H7 (cell line): ENCODE measurements at regions not wholly inside any gene's neighbourhood (a gene's known extent, or its start where the extent isn't known, plus 50 kb on each side); places are given as distances from the start of the nearest gene placed in this dataset.

Experiments
- DNase-seq: peaks from one replicate; pipeline ENCODE4 v3.0.0; 2012
- H3K27me3 ChIP-seq: 2 replicates; pipeline ENCODE4 v1.6.0; 2011; ENCODE audit warnings: mild to moderate bottlenecking, low read length; ENCODE audit not compliant: control insufficient read depth, insufficient read depth
- H3K36me3 ChIP-seq: replicated peaks from 2 replicates; pipeline ENCODE4 v1.5.1; 2011; ENCODE audit warnings: low read length; ENCODE audit not compliant: control insufficient read depth, insufficient read depth
- H3K4me3 ChIP-seq: 2 replicates; pipeline ENCODE4 v1.5.1; 2011; ENCODE audit warnings: low read depth, mild to moderate bottlenecking, control low read depth, low read length, moderate library complexity; ENCODE audit not compliant: insufficient read depth

DNA sequence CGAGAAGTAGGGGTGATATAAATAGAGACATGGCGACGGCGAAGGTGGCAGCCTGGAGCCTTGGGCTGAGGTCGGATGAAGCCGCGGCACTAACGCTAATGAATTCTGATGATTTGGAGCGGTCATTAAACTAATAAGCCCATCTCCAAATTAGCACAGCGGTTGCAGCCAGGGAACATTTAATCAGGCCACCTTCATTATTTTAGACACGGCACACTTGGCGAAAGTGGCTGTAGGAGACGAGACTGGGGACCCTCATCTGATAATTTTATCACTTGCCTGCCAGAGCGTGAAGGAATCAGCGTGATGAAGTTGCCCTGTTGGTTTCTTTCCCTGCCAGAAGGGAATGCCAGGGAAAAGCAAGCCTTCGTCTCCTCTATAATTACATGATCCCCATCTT lies 664.3 kb upstream of the TBX3 start:
- Histone ChIP-seq H3K4me3 (no peak overlapping the region), H3K36me3 (no peaks in the 10 kb centered on the region), H3K27me3 (no peaks in the 10 kb centered on the region)
- DNase-seq = no peak

DNA sequence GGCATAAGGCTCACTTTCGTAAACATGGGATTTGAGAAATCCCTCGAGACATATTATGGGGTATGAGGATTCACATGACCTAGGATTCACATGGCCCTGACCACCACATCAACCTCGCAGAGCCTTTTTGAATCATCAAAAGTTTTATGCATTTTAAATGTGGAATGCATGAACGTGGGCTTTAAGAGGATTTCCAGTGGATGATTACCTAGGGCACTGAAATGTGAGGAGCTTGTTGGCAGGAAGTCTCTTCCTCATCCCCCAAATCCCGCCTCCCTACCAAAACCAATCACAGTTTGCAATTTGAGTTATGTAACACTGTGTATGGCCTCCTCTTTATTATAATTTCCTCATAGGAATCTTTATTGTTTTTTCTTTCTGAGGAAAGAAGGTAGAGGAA lies 659.6 kb upstream of the TBX3 start:
- Histone ChIP-seq H3K36me3 (no peaks in the 10 kb centered on the region), H3K4me3 (no peak overlapping the region), H3K27me3 (no peaks in the 10 kb centered on the region)
- DNase-seq = no peak

DNA sequence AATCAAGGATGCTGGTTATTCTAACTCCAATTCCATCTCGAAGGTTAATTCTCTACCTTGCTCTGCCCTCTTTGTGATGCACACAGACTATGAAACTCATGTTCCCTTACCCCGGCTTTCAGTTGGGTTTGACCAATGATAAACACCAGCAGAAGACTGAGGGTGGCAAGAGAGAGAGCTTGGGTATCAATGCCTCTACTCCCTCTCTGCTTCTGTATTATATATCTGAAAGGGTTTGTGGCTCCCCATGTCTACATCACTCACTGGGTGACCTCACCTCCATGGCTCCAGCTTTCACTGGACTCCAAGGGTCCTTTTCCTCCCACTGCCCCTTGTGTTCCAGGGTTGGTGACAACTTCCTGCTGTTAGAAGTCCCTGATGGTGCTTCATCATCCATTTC lies 659.0 kb upstream of the TBX3 start:
- H3K27me3 ChIP-seq = no peaks in the 10 kb centered on the region
- H3K36me3 ChIP-seq = no peaks in the 10 kb centered on the region
- H3K4me3 ChIP-seq = no peak overlapping the region
- DNase-seq = no peak

DNA sequence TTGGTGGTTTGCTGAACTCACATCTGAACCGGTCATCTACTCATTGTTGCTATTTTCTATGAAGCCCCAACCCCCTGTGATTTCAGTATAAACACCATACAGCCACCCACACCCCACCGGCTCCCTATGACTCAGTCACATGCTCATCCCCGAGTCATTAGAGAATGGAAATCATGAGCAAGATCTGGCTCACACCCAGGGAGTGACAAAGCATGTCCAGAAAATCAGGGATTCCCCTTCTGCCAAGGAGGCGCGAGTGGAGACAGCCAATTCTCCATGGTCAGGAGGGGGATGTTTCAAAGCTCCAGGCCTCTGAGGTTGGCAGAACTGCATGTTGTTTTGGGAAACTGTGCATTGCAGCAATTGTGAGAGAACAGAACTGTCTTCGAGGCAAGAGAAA lies 657.5 kb upstream of the TBX3 start:
- no peak overlapping the region for H3K4me3 ChIP-seq
- no peak for DNase-seq
- H3K36me3 ChIP-seq = no peaks in the 10 kb centered on the region
- no peaks in the 10 kb centered on the region for H3K27me3 ChIP-seq

DNA sequence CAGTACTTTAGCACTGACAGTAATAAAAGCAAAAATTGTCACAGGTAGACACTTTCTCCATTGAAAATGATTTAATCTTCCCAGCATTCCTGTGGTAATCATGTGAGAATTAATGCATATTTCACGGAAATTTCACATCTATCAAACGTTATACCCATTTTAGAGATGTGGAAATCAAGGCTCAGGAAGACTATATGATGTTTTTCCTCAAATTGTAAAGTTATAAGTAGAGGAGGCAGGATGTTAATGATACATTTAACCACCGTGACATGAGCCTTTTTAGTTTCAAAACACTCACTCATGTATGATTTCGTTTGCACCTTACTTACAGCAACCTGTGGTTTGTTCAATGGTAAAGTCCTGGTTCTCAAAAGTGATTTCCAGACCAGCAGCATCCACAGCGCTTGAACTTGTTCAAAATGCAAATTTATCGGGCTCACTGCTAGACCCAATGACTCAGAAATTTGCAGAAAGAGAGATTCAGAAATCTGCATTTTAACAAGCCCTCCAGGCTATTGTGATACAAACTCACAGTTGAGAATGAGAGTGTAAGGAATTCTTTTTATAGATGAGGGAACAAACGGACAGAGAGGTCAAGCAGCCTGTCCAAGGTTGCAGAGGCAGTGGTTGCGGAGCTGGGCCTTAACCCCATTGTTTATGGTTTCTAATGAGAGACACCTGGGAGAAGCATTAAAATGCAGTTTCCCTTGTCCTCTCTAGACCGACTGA lies 654.8 kb upstream of the TBX3 start:
- no peak for DNase-seq
- Histone ChIP-seq H3K27me3 (no peaks in the 10 kb centered on the region), H3K36me3 (no peaks in the 10 kb centered on the region), H3K4me3 (no peak overlapping the region)

DNA sequence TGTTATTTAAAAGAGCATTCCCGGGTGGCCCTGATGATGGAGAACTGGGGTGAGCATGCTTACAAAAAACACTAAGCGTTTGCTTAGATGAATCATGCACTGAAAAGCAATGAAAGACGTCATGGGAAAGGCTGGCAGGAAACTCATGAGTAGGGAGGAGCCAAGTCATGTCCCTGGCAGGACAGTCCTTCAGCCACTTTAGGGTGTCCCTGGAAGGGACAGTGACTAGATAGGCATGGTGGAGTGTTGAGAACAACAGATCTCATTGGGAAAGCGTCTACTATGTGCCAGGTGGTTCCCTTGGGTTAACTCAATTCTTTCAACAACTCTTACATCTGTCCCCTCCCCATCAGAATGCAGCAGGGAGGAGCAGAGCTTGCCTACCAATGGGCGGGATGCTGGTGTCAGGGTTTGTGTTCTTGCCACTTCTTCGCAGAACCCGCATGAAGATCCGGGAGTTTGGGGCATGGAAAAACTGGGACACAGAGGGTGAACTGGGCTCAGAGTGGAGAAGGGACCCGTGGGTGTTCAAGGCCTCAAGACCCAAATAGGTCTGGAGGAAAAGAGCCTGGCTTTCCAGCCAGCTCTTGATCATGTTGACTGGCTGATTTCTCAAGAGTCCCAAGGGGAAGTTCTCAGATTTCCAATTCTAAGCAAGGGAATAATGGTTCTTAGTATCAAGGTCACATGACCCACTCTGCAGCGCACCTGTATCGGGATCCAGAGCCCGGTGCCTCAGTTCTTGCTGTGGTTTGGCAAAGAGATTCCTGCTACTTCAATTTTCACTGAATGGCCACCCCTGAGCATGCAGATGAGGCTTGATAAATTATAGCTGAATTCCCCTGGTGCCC lies 653.9 kb upstream of the TBX3 start:
- Histone ChIP-seq H3K27me3 (no peaks in the 10 kb centered on the region), H3K4me3 (no peak overlapping the region)

DNA sequence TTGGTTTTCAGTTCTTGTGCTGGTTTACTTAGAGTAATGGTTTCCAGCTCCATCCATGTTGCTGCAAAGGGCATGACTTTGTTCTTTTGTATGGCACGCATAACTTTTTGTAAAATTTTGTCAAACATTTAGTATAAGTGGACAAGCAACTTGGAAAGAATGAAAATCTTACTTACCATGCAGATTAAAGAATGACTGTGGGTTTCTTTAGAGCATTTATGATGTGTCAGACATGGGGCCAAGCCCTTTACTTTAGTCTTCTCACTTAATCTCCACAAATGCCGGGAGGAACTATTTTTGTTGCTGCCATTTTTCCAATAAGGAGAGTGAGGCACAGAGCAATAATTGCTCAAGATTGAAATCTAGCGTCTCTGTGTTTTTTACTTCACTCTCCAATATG lies 652.5 kb upstream of the TBX3 start:
- no peaks in the 10 kb centered on the region for H3K27me3 ChIP-seq
- no peak overlapping the region for H3K4me3 ChIP-seq
- H3K36me3 ChIP-seq = no peaks in the 10 kb centered on the region
- no peak for DNase-seq

More for the DNA sequence above, 653.9 kb upstream of the TBX3 start:
- no peaks in the 10 kb centered on the region for H3K36me3 ChIP-seq
- no peak for DNase-seq

DNA sequence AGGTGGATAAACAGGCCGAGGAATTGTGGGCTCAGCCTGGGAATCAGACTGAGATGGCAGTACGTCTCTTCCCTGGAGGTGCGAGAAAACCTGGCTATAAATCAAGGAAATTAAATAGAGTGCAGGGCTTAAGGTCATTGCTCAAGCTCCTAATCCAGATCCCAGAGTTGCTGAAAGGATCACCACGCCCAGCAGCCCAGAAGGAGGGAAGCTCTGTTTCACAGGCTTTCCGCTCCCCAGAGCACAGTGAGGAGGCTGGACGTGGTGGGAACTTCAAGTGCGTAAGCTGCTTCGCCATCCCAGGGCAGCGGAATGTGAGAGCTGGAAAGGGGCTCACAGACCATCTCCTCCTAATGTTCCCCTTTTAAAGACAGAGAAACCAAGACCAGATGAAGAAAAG lies 651.6 kb upstream of the TBX3 start:
- Histone ChIP-seq H3K4me3 (no peak overlapping the region), H3K27me3 (no peaks in the 10 kb centered on the region), H3K36me3 (no peaks in the 10 kb centered on the region)
- no peak for DNase-seq

DNA sequence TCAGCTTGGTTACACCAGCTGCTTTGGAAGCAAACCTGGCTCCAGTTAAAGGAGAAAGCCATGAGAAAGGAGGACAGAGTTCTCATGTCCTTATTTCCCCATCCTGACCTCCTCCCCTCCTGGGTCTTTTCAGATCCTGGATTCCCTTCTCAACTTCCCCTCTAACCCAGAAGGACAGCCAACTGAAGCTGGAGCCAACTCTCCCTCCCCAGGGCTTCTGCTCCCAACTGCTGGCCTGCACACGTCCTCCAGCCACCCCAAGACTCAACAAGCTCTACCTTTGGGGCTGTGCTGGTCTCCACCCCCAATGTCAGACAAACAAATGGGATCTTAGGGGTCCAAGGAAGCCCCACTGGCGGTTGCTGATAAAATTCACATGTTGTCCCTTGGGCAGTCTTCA lies 651.1 kb upstream of the TBX3 start:
- no peak for DNase-seq
- H3K4me3 ChIP-seq = no peak overlapping the region
- no peaks in the 10 kb centered on the region for H3K36me3 ChIP-seq
- no peaks in the 10 kb centered on the region for H3K27me3 ChIP-seq

DNA sequence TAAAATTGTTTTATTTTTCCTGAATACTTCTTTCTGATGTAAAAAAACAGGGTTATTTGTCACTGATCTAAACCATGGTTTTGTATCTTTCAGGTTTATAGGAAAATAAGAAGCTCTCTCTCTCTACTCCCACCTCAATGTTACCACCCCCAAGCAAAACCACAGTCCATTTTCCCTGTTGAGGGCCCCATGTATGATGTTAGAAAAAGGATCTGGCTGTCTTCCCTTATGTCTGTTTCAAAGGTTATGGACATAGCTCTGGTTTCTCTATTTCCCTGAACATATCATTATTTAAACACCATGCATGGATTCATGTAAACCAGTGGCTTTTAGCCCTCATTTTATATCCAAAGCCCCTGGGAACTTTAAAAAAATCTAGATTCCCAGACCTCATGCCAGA lies 649.0 kb upstream of the TBX3 start:
- no peak overlapping the region for H3K4me3 ChIP-seq
- H3K36me3 ChIP-seq = no peaks in the 10 kb centered on the region
- H3K27me3 ChIP-seq = no peaks in the 10 kb centered on the region
- DNase-seq = no peak

DNA sequence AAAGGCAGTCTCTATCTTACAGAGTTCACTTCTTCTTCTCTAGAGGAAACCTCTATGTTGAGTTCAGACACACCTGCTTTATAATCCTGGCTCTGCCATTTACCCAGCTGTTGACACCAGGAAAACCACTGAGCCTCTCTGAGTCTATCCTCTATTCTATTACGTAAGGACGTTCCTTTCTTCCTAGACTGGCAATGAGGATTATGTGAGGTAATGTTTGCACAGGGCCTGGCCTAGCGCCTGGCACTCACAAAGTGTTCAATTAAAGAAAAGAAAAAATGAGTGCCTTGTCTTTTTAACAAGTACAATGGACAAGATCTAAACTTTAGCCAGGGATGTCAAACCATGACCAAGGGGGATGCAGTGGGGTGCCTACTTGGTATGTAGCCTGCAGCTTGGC lies 641.9 kb upstream of the TBX3 start:
- no peaks in the 10 kb centered on the region for H3K36me3 ChIP-seq
- DNase-seq = no peak
- H3K4me3 ChIP-seq = no peak overlapping the region
- H3K27me3 ChIP-seq = no peaks in the 10 kb centered on the region

DNA sequence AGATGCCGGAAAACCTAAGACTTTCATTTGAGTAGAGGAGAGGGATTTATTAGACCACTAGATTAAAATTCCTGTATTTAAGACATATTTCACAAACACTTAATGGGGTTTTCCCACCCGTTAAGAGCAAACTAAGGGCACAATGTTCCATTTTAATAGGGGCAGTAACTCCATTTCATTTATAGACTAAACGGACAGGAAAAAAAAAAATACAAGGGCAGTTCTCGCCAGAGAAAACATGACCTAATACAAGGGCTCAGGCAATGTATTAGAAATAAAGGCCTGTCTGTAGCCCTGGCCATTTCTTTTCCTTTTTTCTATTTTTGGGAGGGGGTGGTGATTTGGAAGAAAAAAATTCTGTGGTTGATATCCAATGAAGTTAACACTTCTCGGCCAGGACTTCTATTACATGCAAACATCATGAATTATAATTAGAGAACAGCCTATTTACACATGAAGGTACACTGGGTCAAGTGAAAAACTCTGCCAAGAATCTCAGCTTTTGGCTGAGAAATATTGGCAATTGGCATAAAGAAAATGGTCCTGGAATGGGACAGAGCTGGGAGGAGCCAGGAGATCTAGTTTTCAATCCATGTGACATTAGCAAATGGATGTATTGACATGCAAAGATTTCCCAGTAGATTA lies 641.1 kb upstream of the TBX3 start:
- H3K36me3 ChIP-seq = no peaks in the 10 kb centered on the region
- no peaks in the 10 kb centered on the region for H3K27me3 ChIP-seq
- DNase-seq = no peak
- H3K4me3 ChIP-seq = no peak overlapping the region

DNA sequence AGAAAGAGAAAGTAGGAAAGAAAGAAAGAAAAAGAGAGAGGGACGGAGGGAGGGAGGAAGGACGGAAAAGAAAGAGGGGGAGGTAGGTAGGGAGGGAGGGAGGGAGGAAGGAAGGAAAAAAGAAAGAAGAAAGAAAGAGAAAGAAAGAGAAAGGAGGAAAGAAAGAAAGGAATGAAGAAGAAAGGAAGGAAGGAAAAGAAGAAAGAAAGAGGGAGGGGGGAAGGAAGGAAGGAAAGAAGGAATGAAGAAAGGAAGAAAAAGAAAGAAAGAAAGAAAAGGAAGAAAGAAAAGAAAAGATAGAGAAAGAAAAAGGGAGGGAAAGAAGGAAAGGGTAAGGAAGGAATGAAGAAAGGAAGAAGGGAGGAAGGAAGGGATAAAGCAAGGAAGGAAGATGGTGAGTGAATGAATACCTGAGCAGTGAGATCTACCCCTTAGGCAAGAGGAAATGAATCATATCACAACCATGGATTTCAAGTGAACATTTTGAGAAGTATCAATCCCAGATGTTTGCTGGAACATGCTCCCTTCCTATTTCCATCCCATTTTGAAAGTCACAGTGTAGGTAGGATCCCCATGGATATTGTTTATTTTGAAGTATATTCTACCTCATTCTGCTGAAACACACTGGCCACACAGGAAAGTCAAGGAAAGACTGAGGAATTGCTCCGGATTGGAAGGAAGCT lies 639.4 kb upstream of the TBX3 start:
- Histone ChIP-seq H3K27me3 (no peaks in the 10 kb centered on the region), H3K36me3 (no peaks in the 10 kb centered on the region), H3K4me3 (no peak overlapping the region)
- no peak for DNase-seq

DNA sequence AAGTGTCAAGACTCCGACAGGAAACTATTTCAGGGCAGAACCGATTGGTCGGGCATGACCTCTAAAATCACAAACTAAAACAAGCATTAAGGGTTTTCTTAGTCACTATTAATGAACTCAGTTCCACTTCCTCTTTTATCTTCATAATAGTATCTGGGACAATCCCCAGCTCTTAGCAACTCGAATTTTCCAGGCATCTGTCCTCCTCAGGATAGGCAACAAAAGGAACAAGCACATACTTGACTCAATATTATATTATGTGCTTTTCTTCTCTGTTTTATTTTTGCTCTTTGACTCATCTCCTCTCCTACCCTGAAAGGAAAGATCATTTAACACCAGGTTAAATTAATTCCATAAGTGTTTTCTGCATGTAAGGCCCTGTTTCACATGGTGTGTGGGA lies 638.3 kb upstream of the TBX3 start:
- Histone ChIP-seq H3K4me3 (no peak overlapping the region), H3K36me3 (no peaks in the 10 kb centered on the region), H3K27me3 (no peaks in the 10 kb centered on the region)
- DNase-seq = no peak
